ENCODE measurements at regions not wholly inside any gene's neighbourhood (a gene's known extent, or its start where the extent isn't known, plus 50 kb on each side); places are given as distances from the start of the nearest gene placed in this dataset.

DNA sequence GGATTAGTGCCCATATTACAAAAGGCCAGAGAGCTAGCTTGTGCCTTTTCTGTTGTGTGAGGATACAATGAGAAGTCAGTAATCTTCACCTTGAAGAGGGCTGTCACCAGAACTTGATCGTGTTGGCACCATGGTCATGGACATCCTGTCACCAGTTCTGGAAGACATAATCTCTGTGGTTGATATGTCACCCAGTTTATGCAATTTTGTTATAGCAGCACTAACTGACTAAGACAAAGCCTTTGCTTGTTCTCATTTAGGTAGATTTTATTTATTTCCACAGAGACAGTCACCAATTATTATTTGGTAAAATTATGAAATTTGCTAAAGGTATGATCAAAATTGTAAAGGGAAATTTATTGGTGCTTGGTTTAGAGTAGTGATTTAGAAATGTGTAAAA is 308.8 kb upstream of the CPXCR1 start:
- no peak for TF ChIP-seq POLR2A (IDR thresholded peaks at IDR 0.05)
- TF ChIP-seq, protein P1, sequence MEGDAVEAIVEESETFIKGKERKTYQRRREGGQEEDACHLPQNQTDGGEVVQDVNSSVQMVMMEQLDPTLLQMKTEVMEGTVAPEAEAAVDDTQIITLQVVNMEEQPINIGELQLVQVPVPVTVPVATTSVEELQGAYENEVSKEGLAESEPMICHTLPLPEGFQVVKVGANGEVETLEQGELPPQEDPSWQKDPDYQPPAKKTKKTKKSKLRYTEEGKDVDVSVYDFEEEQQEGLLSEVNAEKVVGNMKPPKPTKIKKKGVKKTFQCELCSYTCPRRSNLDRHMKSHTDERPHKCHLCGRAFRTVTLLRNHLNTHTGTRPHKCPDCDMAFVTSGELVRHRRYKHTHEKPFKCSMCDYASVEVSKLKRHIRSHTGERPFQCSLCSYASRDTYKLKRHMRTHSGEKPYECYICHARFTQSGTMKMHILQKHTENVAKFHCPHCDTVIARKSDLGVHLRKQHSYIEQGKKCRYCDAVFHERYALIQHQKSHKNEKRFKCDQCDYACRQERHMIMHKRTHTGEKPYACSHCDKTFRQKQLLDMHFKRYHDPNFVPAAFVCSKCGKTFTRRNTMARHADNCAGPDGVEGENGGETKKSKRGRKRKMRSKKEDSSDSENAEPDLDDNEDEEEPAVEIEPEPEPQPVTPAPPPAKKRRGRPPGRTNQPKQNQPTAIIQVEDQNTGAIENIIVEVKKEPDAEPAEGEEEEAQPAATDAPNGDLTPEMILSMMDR (IDR thresholded peaks at IDR 0.05): no peak

Data from breast epithelium (tissue), 3 donors.